AG04450 (cell line): ENCODE measurements at regions not wholly inside any gene's neighbourhood (a gene's known extent, or its start where the extent isn't known, plus 50 kb on each side); places are given as distances from the start of the nearest gene placed in this dataset.

ENCODE experiments used
- CTCF ChIA-PET: fragments of 300-600, 350-600 bp; formaldehyde crosslinking; extraction: SDS; loops from one replicate; lab custom pipeline; 2022; ENCODE audit warnings: antibody characterized with exemption, inconsistent platforms; lab: Charles Lee
- POLR2A ChIA-PET: fragments of 350-600 bp; formaldehyde crosslinking; extraction: SDS; loops from one replicate; lab custom pipeline; 2021; ENCODE audit warnings: antibody characterized with exemption, inconsistent platforms; lab: Yijun Ruan, JAX
- DNase-seq: peaks from one replicate; pipeline ENCODE4 v3.0.0-alpha.2; 2011; ENCODE audit warnings: low read depth, low spot score
- H3K27ac ChIP-seq: one replicate; pipeline ENCODE4 v1.5.1; 2012; ENCODE audit warnings: low read depth, low read length, control low read depth
- H3K27me3 ChIP-seq: one replicate; pipeline ENCODE4 v1.6.0; 2012; ENCODE audit warnings: low read length; ENCODE audit not compliant: control insufficient read depth, insufficient read depth
- H3K4me3 ChIP-seq: 2 replicates; pipeline ENCODE4 v1.5.1; 2011; ENCODE audit warnings: mild to moderate bottlenecking, low read depth, low read length, control low read depth
- H3K9me3 ChIP-seq: 2 replicates; pipeline ENCODE4 v1.5.1; 2012; ENCODE audit warnings: low read length; ENCODE audit not compliant: control insufficient read depth, insufficient read depth
- TF ChIP-seq, protein P1 (sequence below): IDR thresholded peaks from 2 replicates; pipeline ENCODE4 v1.5.1; 2011; ENCODE audit warnings: low read depth, low read length, control low read depth, inconsistent platforms

DNA sequence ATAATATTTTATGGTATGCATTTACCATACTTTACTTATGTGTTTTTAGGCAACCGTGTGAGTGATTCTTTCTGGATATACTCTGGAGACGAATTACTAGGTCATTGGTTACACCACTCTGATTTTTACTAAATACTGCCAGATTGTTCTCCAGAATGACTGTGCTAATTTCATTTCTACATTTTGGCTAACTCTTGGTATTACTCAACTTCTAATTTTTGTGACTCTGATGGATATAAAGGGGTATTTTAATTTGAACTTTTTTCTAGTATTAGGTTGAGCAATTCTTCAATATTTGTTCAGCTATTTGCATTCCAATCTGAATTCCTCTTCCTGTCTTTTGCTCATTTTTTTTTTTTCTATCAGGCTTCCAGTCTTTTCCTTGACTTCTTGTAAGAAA is 223.6 kb downstream of the MDFIC start:
- Histone ChIP-seq H3K27ac (no peak overlapping the region), H3K9me3 (no peaks in the 10 kb centered on the region), H3K4me3 (no peak overlapping the region), H3K27me3 (no peaks in the 10 kb centered on the region)
- ChIA-PET CTCF (no interaction called here), POLR2A (no interaction called here)
- no peak for DNase-seq
- TF ChIP-seq, protein P1, sequence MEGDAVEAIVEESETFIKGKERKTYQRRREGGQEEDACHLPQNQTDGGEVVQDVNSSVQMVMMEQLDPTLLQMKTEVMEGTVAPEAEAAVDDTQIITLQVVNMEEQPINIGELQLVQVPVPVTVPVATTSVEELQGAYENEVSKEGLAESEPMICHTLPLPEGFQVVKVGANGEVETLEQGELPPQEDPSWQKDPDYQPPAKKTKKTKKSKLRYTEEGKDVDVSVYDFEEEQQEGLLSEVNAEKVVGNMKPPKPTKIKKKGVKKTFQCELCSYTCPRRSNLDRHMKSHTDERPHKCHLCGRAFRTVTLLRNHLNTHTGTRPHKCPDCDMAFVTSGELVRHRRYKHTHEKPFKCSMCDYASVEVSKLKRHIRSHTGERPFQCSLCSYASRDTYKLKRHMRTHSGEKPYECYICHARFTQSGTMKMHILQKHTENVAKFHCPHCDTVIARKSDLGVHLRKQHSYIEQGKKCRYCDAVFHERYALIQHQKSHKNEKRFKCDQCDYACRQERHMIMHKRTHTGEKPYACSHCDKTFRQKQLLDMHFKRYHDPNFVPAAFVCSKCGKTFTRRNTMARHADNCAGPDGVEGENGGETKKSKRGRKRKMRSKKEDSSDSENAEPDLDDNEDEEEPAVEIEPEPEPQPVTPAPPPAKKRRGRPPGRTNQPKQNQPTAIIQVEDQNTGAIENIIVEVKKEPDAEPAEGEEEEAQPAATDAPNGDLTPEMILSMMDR, result no peak

GRCh38 chr7:115137816-115138215 is 215.9 kb downstream of the MDFIC start:
- TF ChIP-seq, protein P1, result no peak
- H3K9me3 ChIP-seq, result no peaks in the 10 kb centered on the region
- DNase-seq, result no peak
- no peaks in the 10 kb centered on the region for H3K27me3 ChIP-seq
- ChIA-PET POLR2A (no interaction called here), CTCF (no interaction called here)
- H3K27ac ChIP-seq, result no peak overlapping the region
- no peak overlapping the region for H3K4me3 ChIP-seq

GRCh38 chr7:115136796-115137443 is 215.0 kb downstream of the MDFIC start:
- Histone ChIP-seq H3K9me3 (no peaks in the 10 kb centered on the region), H3K27ac (no peak overlapping the region), H3K4me3 (no peak overlapping the region), H3K27me3 (no peaks in the 10 kb centered on the region)
- CTCF ChIA-PET, result no interaction called here
- TF ChIP-seq, protein P1, result no peak
- POLR2A ChIA-PET, result no interaction called here
- DNase-seq, result no peak

DNA sequence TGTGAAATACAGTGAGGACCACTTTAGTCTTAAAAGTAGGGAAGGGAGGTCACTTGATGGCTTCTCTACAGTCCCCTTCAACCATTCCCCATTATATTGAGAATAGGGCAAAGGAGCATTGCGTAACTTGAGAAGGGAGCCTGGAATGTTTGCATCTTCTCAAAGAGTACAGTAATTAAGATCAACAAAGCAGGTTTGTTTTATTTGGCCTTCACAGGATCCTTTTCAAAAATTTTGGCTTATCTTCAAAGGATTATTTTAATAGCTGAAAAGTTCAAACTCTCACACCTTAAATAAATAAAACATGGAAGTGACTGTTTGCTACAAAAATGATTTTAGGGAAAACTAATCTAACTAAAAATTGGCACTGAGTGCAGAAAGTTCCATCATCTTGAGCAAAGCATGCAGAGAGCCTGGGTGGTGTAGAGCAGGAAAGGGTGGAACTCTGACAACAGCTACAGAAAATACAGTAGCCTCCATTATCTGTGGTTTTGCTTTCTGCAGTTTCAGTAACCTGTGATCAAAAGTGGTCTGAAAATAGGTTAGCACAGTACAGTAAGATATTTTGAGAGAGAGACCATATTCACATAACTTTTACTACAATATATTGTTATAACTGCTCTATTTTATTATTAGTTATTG is 214.0 kb downstream of the MDFIC start:
- Histone ChIP-seq H3K27me3 (no peaks in the 10 kb centered on the region), H3K4me3 (no peak overlapping the region), H3K9me3 (no peaks in the 10 kb centered on the region), H3K27ac (no peak overlapping the region)
- ChIA-PET POLR2A (no interaction called here), CTCF (no interaction called here)
- no peak for DNase-seq
- TF ChIP-seq, protein P1, result no peak

DNA sequence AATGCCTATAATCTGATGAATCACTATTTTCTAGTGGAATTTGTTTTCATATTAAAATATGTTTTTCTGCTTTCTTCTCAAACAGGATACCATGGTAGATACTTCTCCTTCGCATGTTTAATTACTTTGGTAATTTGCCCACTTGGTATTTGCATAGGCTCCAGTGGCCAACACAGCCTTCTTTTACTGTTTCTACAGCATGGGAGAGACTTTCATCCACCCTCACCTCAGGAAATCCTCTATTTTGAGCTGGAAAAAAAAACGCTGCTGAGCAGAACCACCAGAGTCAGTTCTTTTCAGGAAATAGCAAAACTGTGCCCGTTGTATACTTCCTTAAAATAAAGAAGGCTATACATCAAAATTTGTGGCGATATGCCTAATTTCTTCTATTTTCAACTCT is 213.3 kb downstream of the MDFIC start:
- Histone ChIP-seq H3K4me3 (no peak overlapping the region), H3K9me3 (no peaks in the 10 kb centered on the region), H3K27me3 (no peaks in the 10 kb centered on the region), H3K27ac (no peak overlapping the region)
- TF ChIP-seq, protein P1, result no peak
- ChIA-PET POLR2A (no interaction called here), CTCF (no interaction called here)
- no peak for DNase-seq
